Parathyroid adenoma (tissue), 2 donors: ENCODE measurements at regions not wholly inside any gene's neighbourhood (a gene's known extent, or its start where the extent isn't known, plus 50 kb on each side); places are given as distances from the start of the nearest gene placed in this dataset.
"Not testable (repeated sequence)": the region's sequence is repeated elsewhere in the genome, so short reads cannot be mapped to it uniquely, and the experiment has no call there.

Source experiments
- H2AFZ ChIP-seq: fragments of 300-600 bp; sonication (generic); one replicate; pipeline ENCODE4 v1.7.0; 2017; ENCODE audit warnings: antibody characterized with exemption, mild to moderate bottlenecking
- H3K27ac ChIP-seq: fragments of 300-600 bp; sonication (generic); one replicate; pipeline ENCODE4 v1.7.0; 2017
- H3K27me3 ChIP-seq: fragments of 300-600 bp; sonication (generic); one replicate; pipeline ENCODE4 v1.7.0; 2017; ENCODE audit warnings: low read length; ENCODE audit not compliant: control insufficient read depth, insufficient read depth
- H3K36me3 ChIP-seq: fragments of 300-600 bp; sonication (generic); one replicate; pipeline ENCODE4 v1.7.0; 2017; ENCODE audit warnings: low read length; ENCODE audit not compliant: control insufficient read depth, insufficient read depth
- H3K4me1 ChIP-seq: fragments of 300-600 bp; sonication (generic); one replicate; pipeline ENCODE4 v1.7.0; 2017; ENCODE audit warnings: control low read depth
- H3K4me2 ChIP-seq: fragments of 300-600 bp; sonication (generic); one replicate; pipeline ENCODE4 v1.7.0; 2017; ENCODE audit warnings: low read length
- H3K4me3 ChIP-seq: fragments of 300-600 bp; sonication (generic); one replicate; pipeline ENCODE4 v1.7.0; 2017; ENCODE audit warnings: low read depth, low read length
- H3K79me2 ChIP-seq: fragments of 300-600 bp; sonication (generic); one replicate; pipeline ENCODE4 v1.7.0; 2017; ENCODE audit warnings: control low read depth
- H3K9ac ChIP-seq: fragments of 300-600 bp; sonication (generic); one replicate; pipeline ENCODE4 v1.7.0; 2017; ENCODE audit warnings: mild to moderate bottlenecking
- H3K9me3 ChIP-seq: fragments of 300-600 bp; sonication (generic); one replicate; pipeline ENCODE4 v1.7.0; 2017; ENCODE audit warnings: low read length; ENCODE audit not compliant: control insufficient read depth
- CTCF ChIP-seq: fragments of 300-600 bp; sonication (generic); IDR thresholded peaks from one replicate; pipeline ENCODE4 v1.7.0; 2017; ENCODE audit warnings: antibody characterized with exemption, mild to moderate bottlenecking
- donor health status: primary hyperparathyroidism.

- Histone ChIP-seq H3K36me3 (no peaks in the 10 kb centered on the region), H2AFZ (no peak overlapping the region), H3K9me3 (no peaks in the 10 kb centered on the region), H3K4me1 (no peaks in the 10 kb centered on the region), H3K27me3 (no peaks in the 10 kb centered on the region), H3K4me2 (no peak overlapping the region), H3K27ac (no peak overlapping the region), H3K4me3 (no peak overlapping the region), H3K79me2 (no peaks in the 10 kb centered on the region), H3K9ac (no peak overlapping the region)
- TF ChIP-seq CTCF: no peak
Measured at GRCh38 chr9:85876628-85877027, 64.3 kb upstream of the NAA35 start.

- not testable (repeated sequence) for H2AFZ ChIP-seq, H3K9me3 ChIP-seq, H3K36me3 ChIP-seq, H3K27ac ChIP-seq, H3K4me2 ChIP-seq, H3K27me3 ChIP-seq, H3K9ac ChIP-seq, H3K79me2 ChIP-seq, H3K4me3 ChIP-seq, H3K4me1 ChIP-seq
Measured at GRCh38 chr9:85878872-85879597, 61.9 kb upstream of the NAA35 start.

GRCh38 chr9:85880507-85880906 is 60.4 kb upstream of the NAA35 start:
- not testable (repeated sequence) for H3K9ac ChIP-seq, H3K4me1 ChIP-seq, H3K36me3 ChIP-seq, H3K27me3 ChIP-seq, H3K9me3 ChIP-seq, H3K27ac ChIP-seq, H3K79me2 ChIP-seq, H2AFZ ChIP-seq, H3K4me3 ChIP-seq, H3K4me2 ChIP-seq

- Histone ChIP-seq H3K36me3 (no peaks in the 10 kb centered on the region), H3K4me3 (no peak overlapping the region)
Measured at GRCh38 chr9:85884256-85884655, 56.7 kb upstream of the NAA35 start.

GRCh38 chr9:85890962-85891361 is 50.0 kb upstream of the NAA35 start:
- Histone ChIP-seq H3K79me2 (no peaks in the 10 kb centered on the region), H3K4me2 (no peak overlapping the region), H3K36me3 (no peaks in the 10 kb centered on the region), H3K9me3 (no peaks in the 10 kb centered on the region), H3K4me3 (no peak overlapping the region), H3K9ac (no peak overlapping the region), H3K27me3 (no peaks in the 10 kb centered on the region), H3K27ac (no peak overlapping the region), H3K4me1 (no peaks in the 10 kb centered on the region), H2AFZ (no peak overlapping the region)
- TF ChIP-seq CTCF: no peak

More at GRCh38 chr9:85884256-85884655, 56.7 kb upstream of the NAA35 start:
- Histone ChIP-seq H3K9me3 (no peaks in the 10 kb centered on the region), H3K9ac (no peak overlapping the region), H3K27ac (no peak overlapping the region), H3K79me2 (no peaks in the 10 kb centered on the region), H3K4me1 (no peaks in the 10 kb centered on the region), H3K27me3 (no peaks in the 10 kb centered on the region), H3K4me2 (no peak overlapping the region), H2AFZ (no peak overlapping the region)
- TF ChIP-seq CTCF: no peak
